ENCODE measurements at regions not wholly inside any gene's neighbourhood (a gene's known extent, or its start where the extent isn't known, plus 50 kb on each side); places are given as distances from the start of the nearest gene placed in this dataset.
"Not testable (repeated sequence)": the region's sequence is repeated elsewhere in the genome, so short reads cannot be mapped to it uniquely, and the experiment has no call there.

- no peaks in the 10 kb centered on the region for H3K36me3 Mint-ChIP-seq (ENCODE audit: low read depth)
- no peak overlapping the region for H3K27ac Mint-ChIP-seq
- H3K9me3 Mint-ChIP-seq: no peaks in the 10 kb centered on the region
- peaks cover 6% of the 10 kb centered on the region for H3K27me3 Mint-ChIP-seq
- peaks cover 29% of the 10 kb centered on the region for H3K4me1 Mint-ChIP-seq (ENCODE audit: low read depth)
- no peak overlapping the region for H3K4me3 Mint-ChIP-seq
Measured at GRCh38 chr12:75633789-75634188, 122.4 kb upstream of the KRR1 start.

- peaks cover 29% of the 10 kb centered on the region for H3K4me1 Mint-ChIP-seq (ENCODE audit: low read depth)
- no peaks in the 10 kb centered on the region for H3K9me3 Mint-ChIP-seq
- H3K36me3 Mint-ChIP-seq (ENCODE audit: low read depth): no peaks in the 10 kb centered on the region
- H3K27me3 Mint-ChIP-seq: peaks cover 6% of the 10 kb centered on the region
- H3K27ac Mint-ChIP-seq: no peak overlapping the region
- no peak overlapping the region for H3K4me3 Mint-ChIP-seq
Measured at GRCh38 chr12:75632442-75632841, 121.0 kb upstream of the KRR1 start.

DNA sequence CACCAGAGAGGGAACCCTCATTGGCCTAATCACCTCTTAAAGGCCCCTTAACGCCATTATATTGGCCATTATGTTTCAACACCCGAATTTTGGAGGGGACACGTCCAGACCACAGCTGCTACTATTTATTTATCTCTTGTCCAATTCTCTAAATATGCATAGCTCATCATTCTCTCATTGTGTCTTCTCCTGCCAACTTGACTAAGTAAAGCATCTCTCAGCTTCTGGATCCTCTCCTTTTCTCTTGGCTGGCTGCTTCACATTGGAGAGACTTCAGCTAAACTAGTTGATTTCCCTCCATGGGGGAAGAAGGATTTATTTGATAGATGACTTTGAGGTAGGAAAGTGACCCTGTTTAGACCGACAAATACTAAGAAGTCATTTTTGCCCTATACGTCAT lies 120.4 kb upstream of the KRR1 start:
- Mint-ChIP-seq H3K9me3 (no peaks in the 10 kb centered on the region), H3K27me3 (peaks cover 6% of the 10 kb centered on the region), H3K27ac (no peak overlapping the region), H3K36me3 (ENCODE audit: low read depth) (no peaks in the 10 kb centered on the region), H3K4me3 (no peak overlapping the region), H3K4me1 (ENCODE audit: low read depth) (peaks cover 26% of the 10 kb centered on the region)

GRCh38 chr12:75630091-75630490 lies 118.7 kb upstream of the KRR1 start:
- Mint-ChIP-seq H3K9me3 (no peaks in the 10 kb centered on the region), H3K27ac (no peak overlapping the region), H3K27me3 (peaks cover 6% of the 10 kb centered on the region), H3K4me1 (ENCODE audit: low read depth) (peaks cover 8% of the 10 kb centered on the region), H3K4me3 (no peak overlapping the region), H3K36me3 (ENCODE audit: low read depth) (no peaks in the 10 kb centered on the region)

- Mint-ChIP-seq H3K4me1 (ENCODE audit: low read depth) (no peaks in the 10 kb centered on the region), H3K9me3 (no peaks in the 10 kb centered on the region), H3K27me3 (peaks cover under 1% of the 10 kb centered on the region), H3K36me3 (ENCODE audit: low read depth) (no peaks in the 10 kb centered on the region), H3K4me3 (no peak overlapping the region), H3K27ac (no peak overlapping the region)
Measured at GRCh38 chr12:75628916-75629315, 117.5 kb upstream of the KRR1 start.

- Mint-ChIP-seq H3K9me3 (no peaks in the 10 kb centered on the region), H3K4me3 (no peak overlapping the region), H3K27ac (no peak overlapping the region), H3K4me1 (ENCODE audit: low read depth) (no peaks in the 10 kb centered on the region), H3K36me3 (ENCODE audit: low read depth) (no peaks in the 10 kb centered on the region), H3K27me3 (no peaks in the 10 kb centered on the region)
Measured at GRCh38 chr12:75628511-75628910, 117.1 kb upstream of the KRR1 start.

DNA sequence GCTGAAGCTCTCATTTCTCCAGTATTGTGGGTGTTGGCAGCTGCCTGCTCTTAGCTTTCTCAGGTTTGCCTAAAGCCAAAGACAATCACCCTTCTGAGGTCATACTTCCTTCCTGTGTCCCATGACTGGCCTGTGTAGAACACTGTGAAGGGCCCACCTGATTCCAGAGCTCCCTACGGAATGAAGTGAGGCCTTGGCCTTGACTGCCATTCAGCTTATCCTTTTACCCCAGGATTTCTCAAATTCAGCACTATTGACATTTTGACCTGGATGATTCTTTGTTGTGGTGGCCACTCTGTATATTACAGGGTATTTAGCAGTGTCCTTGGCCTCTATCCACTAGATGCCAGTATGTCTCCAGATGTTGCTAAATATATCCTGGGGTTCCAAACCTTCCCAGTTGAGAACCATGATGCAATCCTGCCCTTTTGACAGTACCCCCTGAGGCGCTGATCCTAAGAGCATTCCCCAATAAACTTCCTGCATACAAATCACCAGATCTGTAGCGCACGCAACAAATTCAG lies 112.3 kb upstream of the KRR1 start:
- Mint-ChIP-seq H3K36me3 (ENCODE audit: low read depth) (no peaks in the 10 kb centered on the region), H3K27ac (no peak overlapping the region), H3K9me3 (no peaks in the 10 kb centered on the region), H3K4me1 (ENCODE audit: low read depth) (no peaks in the 10 kb centered on the region), H3K4me3 (no peak overlapping the region), H3K27me3 (peaks cover 9% of the 10 kb centered on the region)

- Mint-ChIP-seq H3K27me3 (peaks cover 15% of the 10 kb centered on the region), H3K27ac (peak overlapping the region; percentile 10), H3K4me3 (no peak overlapping the region), H3K36me3 (ENCODE audit: low read depth) (no peaks in the 10 kb centered on the region), H3K4me1 (ENCODE audit: low read depth) (no peaks in the 10 kb centered on the region), H3K9me3 (no peaks in the 10 kb centered on the region)
Measured at GRCh38 chr12:75622492-75622891, 111.1 kb upstream of the KRR1 start.

GRCh38 chr12:75614396-75614795 lies 103.0 kb upstream of the KRR1 start:
- H3K36me3 Mint-ChIP-seq (ENCODE audit: low read depth); H3K4me3 Mint-ChIP-seq; H3K4me1 Mint-ChIP-seq (ENCODE audit: low read depth); H3K27ac Mint-ChIP-seq: not testable (repeated sequence)
- peaks cover 13% of the 10 kb centered on the region for H3K9me3 Mint-ChIP-seq
- peaks cover 56% of the 10 kb centered on the region for H3K27me3 Mint-ChIP-seq

GRCh38 chr12:75613981-75614380 lies 102.6 kb upstream of the KRR1 start:
- H3K4me1 Mint-ChIP-seq (ENCODE audit: low read depth): no peaks in the 10 kb centered on the region
- H3K27ac Mint-ChIP-seq: no peak overlapping the region
- H3K27me3 Mint-ChIP-seq: peaks cover 55% of the 10 kb centered on the region
- H3K4me3 Mint-ChIP-seq: no peak overlapping the region
- no peaks in the 10 kb centered on the region for H3K36me3 Mint-ChIP-seq (ENCODE audit: low read depth)
- H3K9me3 Mint-ChIP-seq: peaks cover 13% of the 10 kb centered on the region

DNA sequence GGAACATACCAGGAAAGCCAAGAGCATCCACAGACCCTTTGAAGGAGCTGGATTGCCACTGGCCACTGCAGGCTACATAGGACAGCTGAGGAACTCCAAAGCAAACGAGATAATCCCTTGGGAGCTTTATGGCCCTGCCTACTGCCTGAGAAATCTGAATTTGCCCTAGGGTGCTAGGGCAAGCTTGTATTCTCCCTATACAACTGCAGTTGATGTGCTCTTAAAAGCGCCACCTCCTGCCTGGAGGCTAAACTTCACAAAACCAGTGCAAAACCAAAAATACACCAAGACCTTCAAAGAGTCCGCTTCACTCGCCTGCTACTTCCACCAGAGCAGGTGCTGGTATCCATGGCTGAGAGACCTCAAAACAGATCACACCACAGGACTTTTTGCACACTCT lies 99.6 kb upstream of the KRR1 start:
- Mint-ChIP-seq H3K4me1 (ENCODE audit: low read depth) (no peaks in the 10 kb centered on the region), H3K36me3 (ENCODE audit: low read depth) (no peaks in the 10 kb centered on the region), H3K27ac (no peak overlapping the region), H3K4me3 (no peak overlapping the region), H3K27me3 (peaks cover 55% of the 10 kb centered on the region), H3K9me3 (peaks cover 4% of the 10 kb centered on the region)

DNA sequence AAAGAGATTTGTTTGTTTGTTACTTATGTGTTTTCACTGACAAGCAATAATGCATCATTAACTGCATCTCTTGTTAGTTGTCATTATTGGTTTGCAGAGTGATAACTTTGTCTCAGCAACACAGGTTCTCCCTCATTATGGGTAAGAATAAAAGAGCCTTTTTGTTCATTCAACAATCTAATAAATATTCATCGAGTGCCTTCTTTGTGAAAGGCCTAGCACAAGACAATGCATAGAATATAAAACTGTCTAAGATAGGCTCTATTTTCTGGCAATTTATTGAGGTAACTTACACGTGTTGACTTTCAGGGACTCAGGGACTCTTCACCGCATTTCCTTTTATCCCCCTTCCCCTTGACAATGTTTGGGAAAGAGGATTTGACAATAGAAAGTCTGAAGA lies 95.5 kb upstream of the KRR1 start:
- Mint-ChIP-seq H3K27ac (no peak overlapping the region), H3K36me3 (ENCODE audit: low read depth) (no peaks in the 10 kb centered on the region), H3K27me3 (peaks cover 33% of the 10 kb centered on the region), H3K9me3 (no peaks in the 10 kb centered on the region), H3K4me1 (ENCODE audit: low read depth) (no peaks in the 10 kb centered on the region), H3K4me3 (no peak overlapping the region)

DNA sequence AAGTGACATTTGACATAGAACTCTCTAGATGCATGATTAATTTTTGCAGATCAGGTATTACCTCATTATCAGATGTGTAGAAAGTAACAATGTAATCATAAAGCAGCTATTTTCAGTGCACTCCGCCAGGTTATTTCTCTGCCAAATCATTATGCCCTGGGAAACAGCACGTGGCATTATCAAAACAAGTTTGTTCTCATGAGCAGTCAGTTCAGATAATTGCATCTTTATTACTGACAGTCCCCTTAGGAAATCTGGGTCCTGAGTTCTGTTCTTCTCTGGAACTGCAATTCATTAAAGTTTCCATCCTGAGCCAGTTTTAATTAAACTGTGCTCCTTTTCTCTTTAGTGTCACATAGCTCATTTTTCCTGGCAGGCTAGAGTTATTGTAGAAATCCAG lies 94.7 kb upstream of the KRR1 start:
- no peak overlapping the region for H3K27ac Mint-ChIP-seq
- no peaks in the 10 kb centered on the region for H3K4me1 Mint-ChIP-seq (ENCODE audit: low read depth)
- peaks cover 27% of the 10 kb centered on the region for H3K27me3 Mint-ChIP-seq
- H3K9me3 Mint-ChIP-seq: no peaks in the 10 kb centered on the region
- H3K36me3 Mint-ChIP-seq (ENCODE audit: low read depth): no peaks in the 10 kb centered on the region
- H3K4me3 Mint-ChIP-seq: no peak overlapping the region

DNA sequence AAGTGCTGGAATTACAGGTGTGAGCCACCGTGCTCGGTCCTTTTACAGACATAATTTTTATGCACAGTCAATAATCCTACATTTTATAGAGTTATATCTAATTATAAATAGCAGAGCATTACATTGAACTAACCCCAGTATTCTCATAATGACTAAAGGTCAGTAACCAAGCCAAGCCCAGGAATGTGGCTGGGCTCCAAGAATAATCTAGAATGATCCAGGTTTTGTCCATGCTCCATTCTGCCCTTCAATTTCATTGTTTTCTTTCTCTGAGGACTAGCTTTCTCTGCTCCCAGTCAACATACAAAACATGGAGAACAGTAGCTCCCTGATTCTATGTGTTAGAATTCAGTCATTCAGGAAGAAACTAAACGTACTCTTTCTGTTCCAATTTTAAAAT lies 92.1 kb upstream of the KRR1 start:
- H3K4me1 Mint-ChIP-seq (ENCODE audit: low read depth): no peaks in the 10 kb centered on the region
- H3K27ac Mint-ChIP-seq: no peak overlapping the region
- H3K27me3 Mint-ChIP-seq: peaks cover 27% of the 10 kb centered on the region
- H3K9me3 Mint-ChIP-seq: no peaks in the 10 kb centered on the region
- H3K36me3 Mint-ChIP-seq (ENCODE audit: low read depth): no peaks in the 10 kb centered on the region
- no peak overlapping the region for H3K4me3 Mint-ChIP-seq

DNA sequence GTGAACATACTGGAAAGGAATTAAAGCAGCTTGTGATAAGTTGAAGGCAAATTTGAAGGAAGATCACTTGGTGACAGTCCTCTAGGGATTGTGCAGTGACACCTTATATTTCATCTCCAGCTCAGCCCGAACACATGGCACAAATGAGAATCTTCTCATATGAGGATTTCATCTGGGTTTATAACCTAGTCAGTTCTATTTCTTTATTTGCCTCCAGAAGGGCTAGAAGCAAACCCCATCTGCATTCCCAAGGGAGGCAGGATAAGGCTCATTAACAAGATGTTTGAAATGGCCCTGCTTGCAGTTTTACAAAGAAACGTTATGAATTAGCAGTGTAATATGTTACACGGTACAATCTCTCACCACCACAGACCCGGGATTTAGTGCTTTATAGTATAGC lies 90.7 kb upstream of the KRR1 start:
- Mint-ChIP-seq H3K27me3 (peaks cover 25% of the 10 kb centered on the region), H3K9me3 (no peaks in the 10 kb centered on the region), H3K27ac (no peak overlapping the region), H3K4me3 (no peak overlapping the region), H3K36me3 (ENCODE audit: low read depth) (no peaks in the 10 kb centered on the region), H3K4me1 (ENCODE audit: low read depth) (no peaks in the 10 kb centered on the region)

- no peaks in the 10 kb centered on the region for H3K36me3 Mint-ChIP-seq (ENCODE audit: low read depth)
- no peaks in the 10 kb centered on the region for H3K4me1 Mint-ChIP-seq (ENCODE audit: low read depth)
- H3K9me3 Mint-ChIP-seq: no peaks in the 10 kb centered on the region
- peaks cover 22% of the 10 kb centered on the region for H3K27me3 Mint-ChIP-seq
- no peak overlapping the region for H3K4me3 Mint-ChIP-seq
- no peak overlapping the region for H3K27ac Mint-ChIP-seq
Measured at GRCh38 chr12:75600146-75600545, 88.7 kb upstream of the KRR1 start.

Measured in stimulated activated naive CD8-positive, alpha-beta T cell treated with anti-CD3 and anti-CD28 coated beads, Interleukin-15, Interleukin-2, amounts not matched to agents 100 ng/mL and 50 ng/mL, for 24 hours (primary cell).